Smooth muscle cell (in vitro differentiated cells): ENCODE measurements at regions not wholly inside any gene's neighbourhood (a gene's known extent, or its start where the extent isn't known, plus 50 kb on each side); places are given as distances from the start of the nearest gene placed in this dataset.

Experiments
- DNase-seq: peaks from one replicate; lab custom pipeline; 2025; ENCODE audit not compliant: unreplicated experiment; lab: John Stamatoyannopoulos, UW
- H2AFZ ChIP-seq: fragments of 200-600 bp; sonication (generic); 2 replicates; pipeline ENCODE4 v1.6.0; 2016; ENCODE audit warnings: antibody characterized with exemption, low read depth, mild to moderate bottlenecking
- H3F3A ChIP-seq: fragments of 200-600 bp; sonication (generic); 2 replicates; pipeline ENCODE4 v1.6.0; 2017; ENCODE audit warnings: antibody characterized with exemption, low read depth
- H3K27ac ChIP-seq: fragments of 200-600 bp; sonication (generic); 2 replicates; pipeline ENCODE4 v1.5.1; 2016; ENCODE audit warnings: low read depth, mild to moderate bottlenecking
- H3K27me3 ChIP-seq: fragments of 200-600 bp; sonication (generic); 2 replicates; pipeline ENCODE4 v1.6.1; 2016; ENCODE audit warnings: low read depth, mild to moderate bottlenecking
- H3K36me3 ChIP-seq: fragments of 200-600 bp; sonication (generic); 2 replicates; pipeline ENCODE4 v1.5.1; 2016; ENCODE audit warnings: low read depth
- H3K4me1 ChIP-seq: fragments of 200-600 bp; sonication (generic); 2 replicates; pipeline ENCODE4 v1.5.1; 2016; ENCODE audit warnings: low read depth
- H3K4me2 ChIP-seq: fragments of 200-600 bp; sonication (generic); 2 replicates; pipeline ENCODE4 v1.6.0; 2016; ENCODE audit warnings: mild to moderate bottlenecking
- H3K4me3 ChIP-seq: fragments of 200-600 bp; sonication (generic); 2 replicates; pipeline ENCODE4 v1.5.1; 2016; ENCODE audit warnings: mild to moderate bottlenecking
- H3K79me2 ChIP-seq: fragments of 200-600 bp; sonication (generic); 2 replicates; pipeline ENCODE4 v1.6.0; 2016; ENCODE audit warnings: low read depth, mild to moderate bottlenecking
- H3K9ac ChIP-seq: fragments of 200-600 bp; sonication (generic); 2 replicates; pipeline ENCODE4 v1.6.0; 2016; ENCODE audit warnings: low read depth
- H3K9me3 ChIP-seq: fragments of 200-600 bp; sonication (generic); replicated peaks from 2 replicates; pipeline ENCODE4 v1.5.1; 2016; ENCODE audit warnings: low read depth
- H4K20me1 ChIP-seq: fragments of 200-600 bp; sonication (generic); 2 replicates; pipeline ENCODE4 v1.6.0; 2016; ENCODE audit warnings: low read depth
- CTCF ChIP-seq: fragments of 200-600 bp; sonication (generic); IDR thresholded peaks from 2 replicates; pipeline ENCODE4 v1.5.1; 2017; ENCODE audit warnings: borderline replicate concordance, mild to moderate bottlenecking, antibody characterized with exemption; ENCODE audit not compliant: insufficient read depth, poor library complexity, severe bottlenecking
- WGBS: methylation state at CpG from one replicate; pipeline ENCODE4 v1.1.7; 2016; ENCODE audit warnings: low lambda C conversion rate; 5-methylcytosine and 5-hydroxymethylcytosine counted together

DNA sequence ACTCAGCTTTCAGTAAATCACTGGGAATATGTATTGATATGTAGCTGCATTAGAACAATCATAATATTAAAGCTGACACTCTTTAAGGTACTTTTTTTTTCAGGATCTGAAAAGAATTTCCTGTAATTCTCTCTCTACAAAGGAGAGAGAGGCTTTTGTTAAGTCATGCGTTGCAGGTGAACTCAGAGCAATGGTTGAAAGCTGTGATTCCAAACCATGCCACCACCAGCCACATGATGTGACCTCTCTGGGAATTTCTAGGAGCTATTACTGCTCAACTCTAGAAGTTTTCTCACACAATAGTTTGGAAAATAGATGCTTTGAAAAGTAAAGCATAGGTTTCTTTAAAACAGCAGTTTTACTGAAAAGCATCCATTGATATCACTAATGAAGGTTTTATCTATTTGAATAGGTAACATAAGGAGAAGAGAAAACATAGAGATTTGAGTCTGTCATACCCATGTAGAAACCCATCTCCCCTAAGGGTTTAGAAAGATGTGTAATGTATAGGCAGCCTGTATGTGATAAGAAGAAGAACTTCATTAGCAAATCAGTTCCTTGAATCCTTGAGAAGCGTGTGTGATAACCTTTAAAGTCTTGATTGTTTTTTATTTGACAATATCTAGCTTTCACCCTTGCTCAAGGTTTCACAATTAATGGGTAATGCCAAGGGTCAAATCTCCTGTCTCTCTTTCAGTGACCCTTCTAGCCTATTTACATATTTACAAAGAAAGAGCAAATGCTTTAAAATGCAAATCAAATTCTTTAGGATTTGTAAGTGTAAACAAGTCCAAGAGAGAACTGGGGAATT, 161.0 kb upstream of the ANKRD50 start:
- Histone ChIP-seq H3K4me3 (no peak overlapping the region), H3K4me1 (peaks cover 14% of the 10 kb centered on the region), H3K4me2 (no peak overlapping the region), H2AFZ (no peak overlapping the region), H4K20me1 (no peaks in the 10 kb centered on the region), H3K9me3 (no peaks in the 10 kb centered on the region), H3K36me3 (no peaks in the 10 kb centered on the region), H3K9ac (no peak overlapping the region), H3F3A (no peaks in the 10 kb centered on the region), H3K27ac (no peak overlapping the region), H3K79me2 (no peaks in the 10 kb centered on the region), H3K27me3 (no peaks in the 10 kb centered on the region)
- DNase-seq, result no peak
- 54% methylated on average over 2 of the region's 2 CpGs for WGBS
- TF ChIP-seq CTCF, result no peak

DNA sequence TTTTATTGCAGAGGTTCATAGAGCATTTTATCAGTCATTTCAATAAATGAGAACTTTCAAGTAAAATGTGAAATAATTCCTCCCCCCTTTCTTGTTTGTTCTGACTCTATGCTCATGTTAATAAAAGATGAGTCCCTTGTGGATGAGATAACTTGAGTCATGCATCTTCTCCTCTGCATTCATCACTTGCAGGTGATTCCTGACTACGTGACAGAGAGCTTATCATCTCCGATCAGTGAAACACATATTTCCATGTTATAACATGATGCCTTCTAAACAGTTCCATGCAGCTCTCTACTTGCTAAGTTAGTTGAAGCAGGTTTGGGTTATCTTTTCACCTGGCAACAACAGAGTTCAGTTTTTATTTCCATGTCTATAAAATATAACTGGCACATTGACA, 160.1 kb upstream of the ANKRD50 start:
- Histone ChIP-seq H3F3A (no peaks in the 10 kb centered on the region), H3K27me3 (no peaks in the 10 kb centered on the region), H3K79me2 (no peaks in the 10 kb centered on the region), H3K27ac (no peak overlapping the region), H3K9ac (no peak overlapping the region), H3K4me2 (no peak overlapping the region), H3K4me3 (no peak overlapping the region), H3K4me1 (peaks cover 14% of the 10 kb centered on the region), H3K9me3 (no peaks in the 10 kb centered on the region), H3K36me3 (no peaks in the 10 kb centered on the region), H2AFZ (no peak overlapping the region), H4K20me1 (no peaks in the 10 kb centered on the region)
- TF ChIP-seq CTCF, result no peak
- DNase-seq, result no peak
- 85% methylated on average over 2 of the region's 2 CpGs for WGBS

DNA sequence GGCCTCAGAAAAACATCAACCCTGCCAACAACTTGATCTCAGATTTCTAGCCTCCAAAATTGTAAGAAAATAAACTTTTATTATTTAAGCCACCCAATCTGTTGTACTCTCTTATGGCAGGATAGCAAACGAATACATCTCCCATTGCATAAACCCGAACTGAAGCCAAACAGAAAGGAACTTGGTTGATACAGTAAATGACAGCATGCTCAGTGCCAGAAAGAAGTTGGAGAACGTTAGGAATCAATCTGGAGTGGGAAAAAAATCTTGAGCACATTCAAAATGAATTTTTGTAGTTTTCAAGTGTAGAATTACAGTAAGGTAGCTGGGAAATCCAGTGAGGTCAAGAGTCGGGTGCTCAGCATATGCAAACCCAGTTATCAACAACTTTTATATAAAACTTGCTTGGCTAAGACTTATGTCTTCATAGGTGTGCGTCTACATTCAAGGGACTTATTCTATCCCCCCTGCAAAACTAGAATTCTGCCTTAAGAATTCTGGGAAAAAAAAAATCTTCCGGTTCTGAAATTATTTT, 157.5 kb upstream of the ANKRD50 start:
- Histone ChIP-seq H3K4me1 (peaks cover 22% of the 10 kb centered on the region), H3K4me2 (no peak overlapping the region), H3K27ac (no peak overlapping the region), H2AFZ (no peak overlapping the region), H3K9ac (no peak overlapping the region), H3K36me3 (no peaks in the 10 kb centered on the region), H3K9me3 (no peaks in the 10 kb centered on the region), H3K4me3 (no peak overlapping the region), H3K27me3 (no peaks in the 10 kb centered on the region), H4K20me1 (no peaks in the 10 kb centered on the region), H3F3A (no peaks in the 10 kb centered on the region), H3K79me2 (no peaks in the 10 kb centered on the region)
- WGBS, result 95% methylated on average over 6 of the region's 6 CpGs
- no peak for TF ChIP-seq CTCF
- DNase-seq, result no peak

DNA sequence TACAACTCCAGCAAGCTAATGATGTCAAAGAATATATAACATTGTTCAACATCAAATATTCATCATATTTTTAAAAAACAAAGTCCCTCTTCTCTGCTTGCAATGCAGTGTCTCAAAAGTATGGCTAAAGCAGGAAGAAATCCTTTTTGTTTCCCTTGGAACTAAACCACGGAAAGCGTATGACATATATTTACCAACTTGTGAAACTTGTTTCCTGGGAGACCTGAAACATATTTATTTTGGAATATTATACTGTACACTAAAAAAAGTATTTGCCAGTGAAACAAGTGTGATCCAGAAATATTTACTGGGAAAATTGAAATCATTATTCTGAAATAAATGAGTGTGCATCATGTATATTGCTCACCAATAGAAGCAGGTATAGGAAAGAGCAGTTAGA, 156.0 kb upstream of the ANKRD50 start:
- Histone ChIP-seq H2AFZ (no peak overlapping the region), H4K20me1 (no peaks in the 10 kb centered on the region), H3K4me1 (peaks cover 14% of the 10 kb centered on the region), H3K36me3 (no peaks in the 10 kb centered on the region), H3K27me3 (no peaks in the 10 kb centered on the region), H3K9me3 (no peaks in the 10 kb centered on the region), H3K9ac (no peak overlapping the region), H3K79me2 (no peaks in the 10 kb centered on the region), H3F3A (no peaks in the 10 kb centered on the region), H3K27ac (peak overlapping the region; percentile 69), H3K4me3 (no peak overlapping the region), H3K4me2 (no peak overlapping the region)
- no peak for DNase-seq
- WGBS, result 93% methylated on average over 2 of the region's 2 CpGs
- TF ChIP-seq CTCF, result no peak
